GM18951 (cell line): ENCODE measurements at regions not wholly inside any gene's neighbourhood (a gene's known extent, or its start where the extent isn't known, plus 50 kb on each side); places are given as distances from the start of the nearest gene placed in this dataset.

Source experiments
- POLR2A ChIP-seq: IDR thresholded peaks from 4 replicates; pipeline ENCODE4 v1.6.1; 2011; ENCODE audit warnings: mild to moderate bottlenecking; ENCODE audit not compliant: insufficient read length, insufficient read depth; ENCODE audit errors: extremely low read depth
- in situ Hi-C: fragments of 300-500 bp; cut with MboI; formaldehyde crosslinking; loops from one replicate; pipeline ENCODE4 v1.12.0; 2022; ENCODE audit warnings: low sequenced_read_pairs, mixed read lengths, inconsistent platforms; ENCODE audit not compliant: unreplicated experiment

GRCh38 chr10:62453274-62453673 lies 79.1 kb downstream of the ZNF365 start:
- in situ Hi-C loops, result no loop called here
- TF ChIP-seq POLR2A, result no peak

- in situ Hi-C loops, result no loop called here
- no peak for TF ChIP-seq POLR2A
Measured at GRCh38 chr10:62454687-62455397, 80.7 kb downstream of the ZNF365 start.

- no peak for TF ChIP-seq POLR2A
- in situ Hi-C loops, result no loop called here
Measured at GRCh38 chr10:62456611-62457101, 82.5 kb downstream of the ZNF365 start.

GRCh38 chr10:62457196-62457595 lies 83.0 kb downstream of the ZNF365 start:
- in situ Hi-C loops, result no loop called here
- TF ChIP-seq POLR2A, result no peak

- in situ Hi-C loops, result no loop called here
- no peak for TF ChIP-seq POLR2A
Measured at GRCh38 chr10:62457598-62457997, 83.4 kb downstream of the ZNF365 start.

GRCh38 chr10:62459072-62459471 lies 84.9 kb downstream of the ZNF365 start:
- no peak for TF ChIP-seq POLR2A
- in situ Hi-C loops, result no loop called here

- TF ChIP-seq POLR2A, result no peak
- in situ Hi-C loops, result no loop called here
Measured at GRCh38 chr10:62459500-62459899, 85.3 kb downstream of the ZNF365 start.

- no peak for TF ChIP-seq POLR2A
- in situ Hi-C loops, result no loop called here
Measured at GRCh38 chr10:62460393-62460792, 86.2 kb downstream of the ZNF365 start.

GRCh38 chr10:62461120-62461519 lies 87.0 kb downstream of the ZNF365 start:
- TF ChIP-seq POLR2A, result no peak
- in situ Hi-C loops, result no loop called here

GRCh38 chr10:62462461-62462860 lies 88.3 kb downstream of the ZNF365 start:
- no peak for TF ChIP-seq POLR2A
- in situ Hi-C loops, result no loop called here

- no peak for TF ChIP-seq POLR2A
- in situ Hi-C loops, result no loop called here
Measured at GRCh38 chr10:62463364-62463763, 89.2 kb downstream of the ZNF365 start.

GRCh38 chr10:62464308-62464707 lies 90.1 kb downstream of the ZNF365 start:
- TF ChIP-seq POLR2A, result no peak

GRCh38 chr10:62466590-62466989 lies 92.4 kb downstream of the ZNF365 start:
- TF ChIP-seq POLR2A, result no peak
- in situ Hi-C loops, result no loop called here

More at GRCh38 chr10:62464308-62464707, 90.1 kb downstream of the ZNF365 start:
- in situ Hi-C loops, result no loop called here

- no peak for TF ChIP-seq POLR2A
- in situ Hi-C loops, result no loop called here
Measured at GRCh38 chr10:62467527-62467926, 93.4 kb downstream of the ZNF365 start.
